IMR-90 (cell line): ENCODE measurements at regions not wholly inside any gene's neighbourhood (a gene's known extent, or its start where the extent isn't known, plus 50 kb on each side); places are given as distances from the start of the nearest gene placed in this dataset.

ENCODE experiments used
- ATAC-seq: fragments of 200-7000 bp; cut with Tn5 transposase; 2 replicates; pipeline ENCODE4 v1.9.1; 2020; ENCODE audit warnings: low read depth, mild to moderate bottlenecking, moderate library complexity
- BruUV-seq: library from RNA; stranded (reverse); fragments of 400-500 nt; replicated peaks from 2 replicates; lab custom pipeline; 2021; lab: Mats Ljungman, UMichigan
- CTCF ChIA-PET: fragments of 300-600 bp; formaldehyde crosslinking; extraction: SDS; loops from one replicate; lab custom pipeline; 2021; ENCODE audit warnings: antibody characterized with exemption; lab: Yijun Ruan, JAX
- POLR2A ChIA-PET: fragments of 300-600 bp; sonication (Branson Sonifier 250); formaldehyde crosslinking; loops from one replicate; lab custom pipeline; 2022; ENCODE audit warnings: antibody characterized with exemption; ENCODE audit not compliant: unreplicated experiment; lab: Charles Lee
- DNase-seq: peaks from one replicate; pipeline ENCODE4 v3.0.0; 2013
- H2AFZ ChIP-seq: replicated peaks from 2 replicates; pipeline ENCODE3; 2013; ENCODE audit warnings: low read length, mild to moderate bottlenecking; ENCODE audit not compliant: poor library complexity
- H2AK5ac ChIP-seq: 2 replicates; pipeline ENCODE4 v1.6.1; 2013; ENCODE audit warnings: low read depth, low read length, inconsistent platforms
- H2AK9ac ChIP-seq: replicated peaks from 2 replicates; pipeline ENCODE3; 2013; ENCODE audit warnings: mild to moderate bottlenecking, low read depth, low read length, moderate library complexity; ENCODE audit not compliant: poor library complexity
- H2BK120ac ChIP-seq: 2 replicates; pipeline ENCODE4 v1.6.1; 2013; ENCODE audit warnings: low read depth, low read length, inconsistent platforms
- H2BK15ac ChIP-seq: 3 replicates; pipeline ENCODE4 v1.6.1; 2013; ENCODE audit warnings: low read depth, low read length, inconsistent platforms
- H2BK20ac ChIP-seq: 2 replicates; pipeline ENCODE4 v1.6.1; 2013; ENCODE audit warnings: low read depth, mild to moderate bottlenecking, inconsistent platforms, low read length, moderate library complexity
- H2BK5ac ChIP-seq: 2 replicates; pipeline ENCODE4 v1.6.1; 2013; ENCODE audit warnings: mild to moderate bottlenecking, low read depth, low read length, inconsistent platforms; ENCODE audit not compliant: poor library complexity, severe bottlenecking
- H3K14ac ChIP-seq: replicated peaks from 2 replicates; pipeline ENCODE4 v1.6.1; 2013; ENCODE audit warnings: low read depth, low read length, inconsistent platforms
- H3K18ac ChIP-seq: 2 replicates; pipeline ENCODE4 v1.6.1; 2013; ENCODE audit warnings: low read depth, low read length, control low read depth
- H3K23ac ChIP-seq: 2 replicates; pipeline ENCODE4 v1.6.1; 2013; ENCODE audit warnings: low read depth, low read length, inconsistent platforms
- H3K27ac ChIP-seq: 2 replicates; pipeline ENCODE4 v1.5.1; 2013; ENCODE audit warnings: mild to moderate bottlenecking, control low read depth, low read length; ENCODE audit not compliant: insufficient read depth
- H3K27me3 ChIP-seq: 2 replicates; pipeline ENCODE4 v1.6.1; 2013; ENCODE audit warnings: low read length; ENCODE audit not compliant: control insufficient read depth, insufficient read depth
- H3K36me3 ChIP-seq: 2 replicates; pipeline ENCODE4 v1.6.1; 2013; ENCODE audit warnings: low read length, mixed read lengths; ENCODE audit not compliant: control insufficient read depth, insufficient read depth
- H3K4ac ChIP-seq: 2 replicates; pipeline ENCODE4 v1.6.1; 2013; ENCODE audit warnings: low read depth, low read length, inconsistent platforms
- H3K4me1 ChIP-seq: 2 replicates; pipeline ENCODE4 v1.6.1; 2013; ENCODE audit warnings: low read length, mixed read lengths; ENCODE audit not compliant: control insufficient read depth, insufficient read depth
- H3K4me2 ChIP-seq: 2 replicates; pipeline ENCODE4 v1.6.1; 2013; ENCODE audit warnings: low read depth, mild to moderate bottlenecking, control low read depth, low read length, moderate library complexity
- H3K4me3 ChIP-seq: 2 replicates; pipeline ENCODE4 v1.5.1; 2013; ENCODE audit warnings: low read depth, mild to moderate bottlenecking, control low read depth, low read length, moderate library complexity; ENCODE audit not compliant: insufficient read depth
- H3K56ac ChIP-seq: 2 replicates; pipeline ENCODE4 v1.6.1; 2013; ENCODE audit warnings: low read length, inconsistent platforms; ENCODE audit not compliant: insufficient read depth; ENCODE audit errors: extremely low read depth
- H3K79me1 ChIP-seq, 2 experiments: 2 replicates each; pipeline ENCODE4 v1.6.1; 2013; ENCODE audit warnings: low read length in 2 of 2, inconsistent platforms in 1 of 2, low read depth in 1 of 2
- H3K9ac ChIP-seq: 2 replicates; pipeline ENCODE4 v1.6.1; 2013; ENCODE audit warnings: low read depth, low read length, control low read depth
- H3K9me1 ChIP-seq: 2 replicates; pipeline ENCODE4 v1.6.1; 2013; ENCODE audit warnings: low read length, inconsistent platforms; ENCODE audit not compliant: insufficient read depth
- H3K9me3 ChIP-seq: 2 replicates; pipeline ENCODE4 v1.6.1; 2013; ENCODE audit warnings: low read length; ENCODE audit not compliant: control insufficient read depth, insufficient read depth
- H4K20me1 ChIP-seq: 2 replicates; pipeline ENCODE4 v1.6.1; 2013; ENCODE audit warnings: low read length, inconsistent platforms; ENCODE audit not compliant: insufficient read depth
- H4K5ac ChIP-seq: 2 replicates; pipeline ENCODE4 v1.6.1; 2013; ENCODE audit warnings: mild to moderate bottlenecking, low read depth, low read length, control low read depth
- H4K8ac ChIP-seq, 2 experiments: 2 replicates each; pipeline ENCODE4 v1.6.1; 2013; ENCODE audit warnings: low read depth in 2 of 2, low read length in 2 of 2, control low read depth in 1 of 2, inconsistent platforms in 1 of 2
- H4K91ac ChIP-seq: 2 replicates; pipeline ENCODE4 v1.6.1; 2013; ENCODE audit warnings: low read depth, low read length, inconsistent platforms; ENCODE audit not compliant: insufficient read depth
- CEBPB ChIP-seq: IDR thresholded peaks from 2 replicates; pipeline ENCODE4 v1.6.1; 2012; ENCODE audit warnings: low read depth, low read length, improper control_type of control experiment
- CHD1 ChIP-seq: IDR thresholded peaks from 2 replicates; pipeline ENCODE4 v1.6.1; 2012; ENCODE audit warnings: low read depth, low read length, improper control_type of control experiment
- CTCF ChIP-seq: conservative IDR thresholded peaks from 2 replicates; pipeline ENCODE4 v1.5.1; 2012; ENCODE audit warnings: mild to moderate bottlenecking, low read depth, low read length, improper control_type of control experiment
- MAFK ChIP-seq: IDR thresholded peaks from 2 replicates; pipeline ENCODE4 v1.6.1; 2012; ENCODE audit warnings: low read depth, low read length, improper control_type of control experiment
- NFE2L2 ChIP-seq: fragments of 150-350 bp; IDR thresholded peaks from 2 replicates; pipeline ENCODE4 v1.6.1; 2016; ENCODE audit warnings: low read depth, mild to moderate bottlenecking, low read length
- RAD21 ChIP-seq: IDR thresholded peaks from 2 replicates; pipeline ENCODE4 v1.6.1; 2012; ENCODE audit warnings: low read length, improper control_type of control experiment
- WGBS, 2 experiments: methylation state at CpG; one replicate each; pipeline versions ENCODE4 v1.1.5 to v1.1.7; 2013; ENCODE audit warnings: missing lambda C conversion rate in 2 of 2; ENCODE audit not compliant: insufficient read length in 1 of 2; ENCODE audit errors: extremely low coverage in 2 of 2; 5-methylcytosine and 5-hydroxymethylcytosine counted together
- dilution Hi-C: fragments of 300-500 bp; cut with HindIII; formaldehyde crosslinking; loops from one replicate; pipeline ENCODE4 v1.14.3; 2018; ENCODE audit warnings: low sequenced_read_pairs; ENCODE audit not compliant: unreplicated experiment
- in situ Hi-C: fragments of 300-500 bp; cut with MboI; formaldehyde crosslinking; loops from 3 replicates; pipeline ENCODE4 v1.14.3; 2019; ENCODE audit warnings: low sequenced_read_pairs, inconsistent platforms, mixed read lengths
- intact Hi-C: fragments of 100-400 bp; cut with micrococcal nuclease; formaldehyde crosslinking; loops from 2 replicates; pipeline ENCODE4 v1.10.0; 2022
- TF ChIP-seq, protein P1 (sequence below): fragments of 150-350 bp; IDR thresholded peaks from 2 replicates; pipeline ENCODE4 v1.6.1; 2016; ENCODE audit warnings: low read depth, mild to moderate bottlenecking, low read length, moderate library complexity, borderline replicate concordance
- TF ChIP-seq, protein P2 (sequence below): fragments of 150-350 bp; IDR thresholded peaks from 2 replicates; pipeline ENCODE4 v1.6.1; 2017; ENCODE audit warnings: mild to moderate bottlenecking, antibody characterized with exemption, low read length, low read depth

GRCh38 chr13:86864376-86864775, 806.8 kb upstream of the SLITRK5 start:
- dilution Hi-C loops = no loop called here
- CTCF ChIA-PET = no interaction called here
- in situ Hi-C loops = no loop called here

More at GRCh38 chr13:86864376-86864775, 806.8 kb upstream of the SLITRK5 start:
- no peak for ATAC-seq
- Histone ChIP-seq H3K23ac (no peak overlapping the region), H3K4me3 (no peak overlapping the region), H3K36me3 (no peaks in the 10 kb centered on the region), H3K79me1 (no peaks in the 10 kb centered on the region), H3K9me3 (no peaks in the 10 kb centered on the region), H3K4me2 (no peak overlapping the region), H3K14ac (no peak overlapping the region), H3K56ac (no peak overlapping the region), H2BK15ac (no peak overlapping the region), H3K4ac (no peak overlapping the region), H3K27me3 (no peaks in the 10 kb centered on the region), H2AK9ac (no peak overlapping the region), H2AK5ac (no peak overlapping the region), H4K8ac (no peak overlapping the region), H4K20me1 (no peaks in the 10 kb centered on the region), H3K27ac (no peak overlapping the region), H2BK5ac (no peak overlapping the region), H3K18ac (no peak overlapping the region), H2BK120ac (no peak overlapping the region), H3K9me1 (no peaks in the 10 kb centered on the region), H4K5ac (no peak overlapping the region), H2BK20ac (no peak overlapping the region), H3K4me1 (no peaks in the 10 kb centered on the region), H2AFZ (no peak overlapping the region), H3K9ac (no peak overlapping the region), H4K91ac (no peak overlapping the region)
- BruUV-seq = no TSS peak
- TF ChIP-seq CEBPB (no peak), MAFK (no peak), RAD21 (no peak), NFE2L2 (no peak), CHD1 (no peak), CTCF (no peak)
- TF ChIP-seq, protein P1, sequence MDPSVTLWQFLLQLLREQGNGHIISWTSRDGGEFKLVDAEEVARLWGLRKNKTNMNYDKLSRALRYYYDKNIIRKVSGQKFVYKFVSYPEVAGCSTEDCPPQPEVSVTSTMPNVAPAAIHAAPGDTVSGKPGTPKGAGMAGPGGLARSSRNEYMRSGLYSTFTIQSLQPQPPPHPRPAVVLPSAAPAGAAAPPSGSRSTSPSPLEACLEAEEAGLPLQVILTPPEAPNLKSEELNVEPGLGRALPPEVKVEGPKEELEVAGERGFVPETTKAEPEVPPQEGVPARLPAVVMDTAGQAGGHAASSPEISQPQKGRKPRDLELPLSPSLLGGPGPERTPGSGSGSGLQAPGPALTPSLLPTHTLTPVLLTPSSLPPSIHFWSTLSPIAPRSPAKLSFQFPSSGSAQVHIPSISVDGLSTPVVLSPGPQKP = no peak
- TF ChIP-seq, protein P2, sequence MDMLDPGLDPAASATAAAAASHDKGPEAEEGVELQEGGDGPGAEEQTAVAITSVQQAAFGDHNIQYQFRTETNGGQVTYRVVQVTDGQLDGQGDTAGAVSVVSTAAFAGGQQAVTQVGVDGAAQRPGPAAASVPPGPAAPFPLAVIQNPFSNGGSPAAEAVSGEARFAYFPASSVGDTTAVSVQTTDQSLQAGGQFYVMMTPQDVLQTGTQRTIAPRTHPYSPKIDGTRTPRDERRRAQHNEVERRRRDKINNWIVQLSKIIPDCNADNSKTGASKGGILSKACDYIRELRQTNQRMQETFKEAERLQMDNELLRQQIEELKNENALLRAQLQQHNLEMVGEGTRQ = no peak
- DNase-seq = no peak
- POLR2A ChIA-PET = no interaction called here
- intact Hi-C loops = no loop called here
- no CpG with 5 or more reads among the region's 3 CpGs for WGBS, 2 experiments
